M059J (cell line): ENCODE measurements at regions not wholly inside any gene's neighbourhood (a gene's known extent, or its start where the extent isn't known, plus 50 kb on each side); places are given as distances from the start of the nearest gene placed in this dataset.
"Not testable (repeated sequence)": the region's sequence is repeated elsewhere in the genome, so short reads cannot be mapped to it uniquely, and the experiment has no call there.

Experiments
- DNase-seq: peaks from one replicate; pipeline ENCODE4 v3.0.0-alpha.2; 2012; ENCODE audit warnings: low read depth

DNA sequence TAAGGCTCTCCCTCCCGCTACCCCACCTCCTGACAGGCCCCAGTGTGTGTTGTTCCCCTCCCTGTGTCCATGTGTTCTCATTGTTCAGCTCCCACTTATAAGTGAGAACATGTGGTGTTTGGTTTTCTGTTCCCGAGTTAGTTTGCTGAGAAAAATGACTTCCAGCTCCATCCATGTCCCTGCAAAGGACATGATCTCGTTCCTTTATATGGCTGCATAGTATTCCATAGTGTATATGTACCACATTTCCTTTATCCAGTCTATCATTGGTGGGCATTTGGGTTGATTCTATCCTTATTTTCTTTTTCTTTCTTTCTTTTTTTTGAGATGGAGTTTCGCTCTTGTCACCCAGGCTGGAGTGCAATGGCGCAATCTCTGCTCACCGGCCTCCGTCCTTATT is 57.8 kb upstream of the RASSF3 start:
- not testable (repeated sequence) for DNase-seq

DNA sequence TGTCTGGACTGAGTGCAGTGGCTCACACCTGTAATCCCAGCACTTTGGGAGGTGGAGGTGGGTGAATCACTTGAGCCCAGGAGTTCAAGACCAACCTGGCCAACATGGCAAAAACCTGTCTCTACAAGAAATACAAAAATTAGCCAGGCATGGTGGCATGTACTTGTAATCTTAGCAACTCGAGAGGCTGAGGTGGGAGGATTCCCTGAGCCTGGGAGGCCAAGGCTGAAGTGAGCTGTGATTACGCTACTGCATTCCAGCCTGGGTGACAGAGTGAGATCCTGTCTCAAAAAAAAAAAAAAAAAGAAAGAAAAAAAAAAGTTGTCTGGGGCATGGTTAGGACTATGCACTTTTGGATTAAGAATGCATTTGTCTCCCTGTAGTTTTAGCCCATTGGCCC is 56.6 kb upstream of the RASSF3 start:
- DNase-seq = not testable (repeated sequence)

DNA sequence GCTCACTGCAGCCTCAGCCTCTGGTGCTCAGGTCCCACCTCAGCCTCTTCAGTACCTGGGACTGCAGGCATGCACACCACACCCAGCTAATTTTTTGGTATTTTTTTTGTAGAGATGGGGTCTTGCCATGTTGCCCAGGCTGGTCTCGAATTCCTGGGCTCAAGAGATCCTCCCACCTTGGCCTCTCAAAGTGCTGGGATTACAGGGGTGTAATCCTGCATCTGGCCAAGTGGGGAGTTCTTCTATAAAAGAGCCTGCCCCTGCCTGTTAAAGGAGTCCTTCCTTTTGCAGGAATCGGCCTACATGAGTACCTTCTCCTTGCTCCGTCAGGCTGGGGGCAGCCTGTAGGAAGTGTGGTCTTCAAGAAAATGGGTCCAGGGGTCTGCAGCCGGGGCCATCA is 54.1 kb upstream of the RASSF3 start:
- no peak for DNase-seq

DNA sequence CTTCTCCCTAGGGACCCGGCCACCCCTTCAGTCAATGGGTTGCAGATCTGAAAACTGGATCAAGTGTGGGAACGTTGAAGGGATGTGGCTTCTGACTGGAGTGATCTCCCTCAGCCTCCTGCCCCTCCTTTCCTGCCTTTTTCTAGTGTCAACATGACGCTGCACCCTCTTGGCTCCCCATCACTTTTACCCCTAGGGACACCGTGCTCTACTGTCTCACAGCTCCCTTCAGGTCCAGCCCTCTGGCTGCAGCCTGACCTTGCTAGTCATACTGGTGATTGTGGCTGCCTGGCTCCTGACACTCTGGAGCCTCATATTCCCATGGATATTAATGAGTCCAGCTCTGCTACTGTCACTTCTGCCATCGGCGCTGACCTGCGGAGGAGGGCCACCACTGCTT is 51.5 kb upstream of the RASSF3 start:
- DNase-seq = no peak

DNA sequence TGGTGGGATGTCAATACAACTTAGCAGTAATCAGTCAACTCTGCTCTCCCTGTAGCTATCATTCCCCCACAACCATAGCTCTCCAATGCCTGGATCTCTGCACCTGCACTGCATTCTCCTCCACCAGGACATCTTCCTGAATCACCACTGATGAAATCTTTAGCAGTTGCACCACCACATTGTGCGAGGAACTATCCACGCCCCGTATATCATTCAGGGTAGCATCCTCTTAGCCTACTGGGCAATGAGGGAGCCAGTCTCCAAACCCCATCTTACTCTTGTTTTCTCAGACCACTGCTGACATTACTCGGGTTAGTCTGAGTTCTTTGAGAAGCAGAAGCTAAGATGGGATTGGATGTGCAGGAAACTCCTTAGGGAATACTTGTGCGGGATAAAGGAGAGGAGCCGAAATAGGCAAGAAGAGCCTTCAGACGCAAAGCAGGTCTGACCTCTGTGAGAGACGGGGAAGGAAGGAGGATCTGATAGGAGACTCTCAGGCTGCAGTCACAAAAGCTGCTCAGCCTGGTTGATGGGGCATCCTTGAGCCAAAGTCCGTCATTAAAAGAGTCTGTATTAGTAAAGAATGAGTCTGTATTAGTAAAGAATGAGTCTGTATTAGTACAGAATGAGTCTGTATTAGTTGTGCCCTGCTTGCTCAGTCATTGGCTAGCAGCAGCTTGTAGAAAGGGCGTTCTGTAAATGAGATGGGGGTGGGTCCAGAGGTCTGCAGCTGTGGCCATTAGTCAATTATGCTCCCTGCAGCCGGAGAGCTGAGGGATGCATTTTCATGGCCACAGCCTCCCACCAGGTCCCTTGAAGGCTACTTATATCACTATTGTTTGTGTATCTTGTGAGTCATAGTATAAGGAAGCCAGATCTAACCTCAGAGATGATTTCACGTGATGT is 49.6 kb upstream of the RASSF3 start:
- DNase-seq = peak; percentile 93
